K562 (cell line): ENCODE measurements at regions not wholly inside any gene's neighbourhood (a gene's known extent, or its start where the extent isn't known, plus 50 kb on each side); places are given as distances from the start of the nearest gene placed in this dataset.

Experiments
- ADNP ChIP-seq: fragments of 200-800 bp; sonication (Bioruptor generic); IDR thresholded peaks from 2 replicates; pipeline ENCODE4 v1.6.1; 2016; ENCODE audit warnings: missing genetic modification characterization, missing compliant biosample characterization
- ARID1B ChIP-seq: fragments of 450-650 bp; IDR thresholded peaks from 2 replicates; pipeline ENCODE4 v1.6.1; 2016; ENCODE audit warnings: antibody characterized with exemption, mild to moderate bottlenecking, inconsistent platforms
- ATF1 ChIP-seq, 2 experiments: fragments of 450-650 bp in 1 of 2; IDR thresholded peaks; 2 replicates each; pipeline ENCODE4 v1.6.1; 2016; ENCODE audit warnings: missing compliant biosample characterization in 1 of 2, missing genetic modification characterization in 1 of 2
- CREB3L1 ChIP-seq: fragments of 450-650 bp; IDR thresholded peaks from 2 replicates; pipeline ENCODE4 v1.6.1; 2014; ENCODE audit warnings: low read depth, mild to moderate bottlenecking, moderate library complexity, borderline replicate concordance
- FOXJ2 ChIP-seq: fragments of 200-800 bp; sonication (Bioruptor generic); IDR thresholded peaks from 2 replicates; pipeline ENCODE4 v1.6.1; 2016; ENCODE audit warnings: missing genetic modification characterization, missing compliant biosample characterization
- HNRNPLL ChIP-seq: fragments of 200-400 bp; formaldehyde crosslinking; IDR thresholded peaks from 2 replicates; pipeline ENCODE4 v1.6.1; 2017; ENCODE audit warnings: low read length, low read depth, mild to moderate bottlenecking; ENCODE audit not compliant: poor library complexity, severe bottlenecking
- HNRNPUL1 ChIP-seq: fragments of 200-400 bp; formaldehyde crosslinking; IDR thresholded peaks from 2 replicates; pipeline ENCODE4 v1.6.1; 2017; ENCODE audit warnings: low read length
- JUND ChIP-seq, 2 experiments: IDR thresholded peaks; 2 replicates in 1 of 2; 3 replicates in 1 of 2; pipeline ENCODE4 v1.6.1; 2011; ENCODE audit warnings: borderline replicate concordance in 2 of 2, low read depth in 2 of 2, low read length in 2 of 2, improper control_type of control experiment in 1 of 2, missing biosample characterization in 1 of 2, missing genetic modification characterization in 1 of 2, missing genetic modification reagents in 1 of 2
- KDM1A ChIP-seq, 2 experiments: fragments of 450-650 bp; IDR thresholded peaks; 2 replicates each; pipeline ENCODE4 v1.6.1; 2016; ENCODE audit warnings: mild to moderate bottlenecking in 2 of 2
- KLF16 ChIP-seq: IDR thresholded peaks from 2 replicates; pipeline ENCODE4 v1.6.1; 2016; ENCODE audit warnings: antibody characterized with exemption
- MECOM ChIP-seq: fragments of 250-450 bp; sonication (Bioruptor Pico); IDR thresholded peaks from 2 replicates; pipeline ENCODE4 v1.8.0; 2022; ENCODE audit warnings: inconsistent platforms
- MXI1 ChIP-seq: IDR thresholded peaks from 2 replicates; pipeline ENCODE4 v1.6.1; 2011; ENCODE audit warnings: low read depth, mild to moderate bottlenecking, improper control_type of control experiment, low read length
- RBM25 ChIP-seq: fragments of 200-400 bp; formaldehyde crosslinking; IDR thresholded peaks from 2 replicates; pipeline ENCODE4 v1.6.1; 2018; ENCODE audit warnings: low read length, low read depth, moderate library complexity; ENCODE audit not compliant: severe bottlenecking
- RBM34 ChIP-seq: fragments of 200-400 bp; formaldehyde crosslinking; IDR thresholded peaks from 2 replicates; pipeline ENCODE4 v1.6.1; 2018; ENCODE audit warnings: low read length, borderline replicate concordance; ENCODE audit not compliant: insufficient read depth
- SNRNP70 ChIP-seq: fragments of 200-400 bp; formaldehyde crosslinking; optimal IDR thresholded peaks from 2 replicates; pipeline ENCODE3; 2017; ENCODE audit warnings: low read depth, low read length
- SPI1 ChIP-seq: IDR thresholded peaks from 2 replicates; pipeline ENCODE4 v1.6.1; 2011; ENCODE audit warnings: low read depth, low read length, control low read depth, borderline replicate concordance
- ZNF431 ChIP-seq: sonication (generic); formaldehyde crosslinking; IDR thresholded peaks from 2 replicates; pipeline ENCODE4 v1.8.0; 2022; ENCODE audit warnings: mild to moderate bottlenecking, missing genetic modification reagents
- ZNF589 ChIP-seq: fragments of 200-800 bp; sonication (Bioruptor generic); IDR thresholded peaks from 2 replicates; pipeline ENCODE4 v1.6.1; 2016; ENCODE audit warnings: low read depth, missing genetic modification characterization, missing compliant biosample characterization
- ZNF696 ChIP-seq: fragments of 250-450 bp; sonication (Bioruptor Pico); conservative IDR thresholded peaks from 2 replicates; pipeline ENCODE4 v1.4.0; 2020; ENCODE audit warnings: mild to moderate bottlenecking, moderate library complexity
- ZNF717 ChIP-seq: fragments of 250-450 bp; sonication (Bioruptor Pico); IDR thresholded peaks from 2 replicates; pipeline ENCODE4 v1.5.0; 2021
- TF ChIP-seq, protein P1 (sequence below): IDR thresholded peaks from 2 replicates; pipeline ENCODE4 v1.6.1; 2011; ENCODE audit not compliant: insufficient read length; ENCODE audit errors: extremely low read depth
- TF ChIP-seq, protein P2 (sequence below): fragments of 450-650 bp; IDR thresholded peaks from 2 replicates; pipeline ENCODE4 v1.6.1; 2018; ENCODE audit not compliant: partially characterized antibody

- TF ChIP-seq RBM25 (no peak), HNRNPLL (peak; percentile 6), MXI1 (no peak), FOXJ2 (tag) (no peak), ADNP (tag) (no peak), ZNF431 (no peak; the same call in 1 of the 2 replicates), ZNF589 (no peak), KLF16 (peak; percentile 34; the same call in 1 of the 2 replicates), HNRNPUL1 (no peak), ZNF696 (no peak), SPI1 (no peak), MECOM (CRISPR knock-in tag) (peak; percentile 37), KDM1A (IDR thresholded peaks at IDR 0.05) (0 out of 4 replicates have a peak, but pooled peaks of 1 of the 2 experiments have one; percentile 14), ARID1B (peak; percentile 82), ZNF717 (no peak), ATF1 (CRISPR knock-in tag; IDR thresholded peaks at IDR 0.05) (no peak), ATF1 (tag; IDR thresholded peaks at IDR 0.05) (peak; percentile 66), JUND (IDR thresholded peaks at IDR 0.05; ENCODE audit: borderline replicate concordance, low read depth, low read length) (no peak), JUND (tag; IDR thresholded peaks at IDR 0.05; ENCODE audit: borderline replicate concordance, low read depth, low read length) (peak; percentile 68; the same call in 2 of the 3 replicates), RBM34 (no peak), SNRNP70 (no peak), CREB3L1 (no peak)
- TF ChIP-seq, protein P1, sequence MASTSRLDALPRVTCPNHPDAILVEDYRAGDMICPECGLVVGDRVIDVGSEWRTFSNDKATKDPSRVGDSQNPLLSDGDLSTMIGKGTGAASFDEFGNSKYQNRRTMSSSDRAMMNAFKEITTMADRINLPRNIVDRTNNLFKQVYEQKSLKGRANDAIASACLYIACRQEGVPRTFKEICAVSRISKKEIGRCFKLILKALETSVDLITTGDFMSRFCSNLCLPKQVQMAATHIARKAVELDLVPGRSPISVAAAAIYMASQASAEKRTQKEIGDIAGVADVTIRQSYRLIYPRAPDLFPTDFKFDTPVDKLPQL = no peak
- TF ChIP-seq, protein P2, sequence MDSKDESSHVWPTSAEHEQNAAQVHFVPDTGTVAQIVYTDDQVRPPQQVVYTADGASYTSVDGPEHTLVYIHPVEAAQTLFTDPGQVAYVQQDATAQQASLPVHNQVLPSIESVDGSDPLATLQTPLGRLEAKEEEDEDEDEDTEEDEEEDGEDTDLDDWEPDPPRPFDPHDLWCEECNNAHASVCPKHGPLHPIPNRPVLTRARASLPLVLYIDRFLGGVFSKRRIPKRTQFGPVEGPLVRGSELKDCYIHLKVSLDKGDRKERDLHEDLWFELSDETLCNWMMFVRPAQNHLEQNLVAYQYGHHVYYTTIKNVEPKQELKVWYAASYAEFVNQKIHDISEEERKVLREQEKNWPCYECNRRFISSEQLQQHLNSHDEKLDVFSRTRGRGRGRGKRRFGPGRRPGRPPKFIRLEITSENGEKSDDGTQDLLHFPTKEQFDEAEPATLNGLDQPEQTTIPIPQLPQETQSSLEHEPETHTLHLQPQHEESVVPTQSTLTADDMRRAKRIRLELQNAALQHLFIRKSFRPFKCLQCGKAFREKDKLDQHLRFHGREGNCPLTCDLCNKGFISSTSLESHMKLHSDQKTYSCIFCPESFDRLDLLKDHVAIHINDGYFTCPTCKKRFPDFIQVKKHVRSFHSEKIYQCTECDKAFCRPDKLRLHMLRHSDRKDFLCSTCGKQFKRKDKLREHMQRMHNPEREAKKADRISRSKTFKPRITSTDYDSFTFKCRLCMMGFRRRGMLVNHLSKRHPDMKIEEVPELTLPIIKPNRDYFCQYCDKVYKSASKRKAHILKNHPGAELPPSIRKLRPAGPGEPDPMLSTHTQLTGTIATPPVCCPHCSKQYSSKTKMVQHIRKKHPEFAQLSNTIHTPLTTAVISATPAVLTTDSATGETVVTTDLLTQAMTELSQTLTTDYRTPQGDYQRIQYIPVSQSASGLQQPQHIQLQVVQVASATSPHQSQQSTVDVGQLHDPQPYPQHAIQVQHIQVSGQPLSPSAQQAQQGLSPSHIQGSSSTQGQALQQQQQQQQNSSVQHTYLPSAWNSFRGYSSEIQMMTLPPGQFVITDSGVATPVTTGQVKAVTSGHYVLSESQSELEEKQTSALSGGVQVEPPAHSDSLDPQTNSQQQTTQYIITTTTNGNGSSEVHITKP = no peak
These were observed 92.2 kb downstream of the TBX19 start (continued) for GRCh38 chr1:168372861-168373371.
